NCI-H1417 treated with DMSO at 0.1 percent for 48 hours (cell line): ENCODE measurements at regions not wholly inside any gene's neighbourhood (a gene's known extent, or its start where the extent isn't known, plus 50 kb on each side); places are given as distances from the start of the nearest gene placed in this dataset.

Experiments
- DNase-seq: peaks from one replicate; lab custom pipeline; 2025; lab: John Stamatoyannopoulos, UW

DNA sequence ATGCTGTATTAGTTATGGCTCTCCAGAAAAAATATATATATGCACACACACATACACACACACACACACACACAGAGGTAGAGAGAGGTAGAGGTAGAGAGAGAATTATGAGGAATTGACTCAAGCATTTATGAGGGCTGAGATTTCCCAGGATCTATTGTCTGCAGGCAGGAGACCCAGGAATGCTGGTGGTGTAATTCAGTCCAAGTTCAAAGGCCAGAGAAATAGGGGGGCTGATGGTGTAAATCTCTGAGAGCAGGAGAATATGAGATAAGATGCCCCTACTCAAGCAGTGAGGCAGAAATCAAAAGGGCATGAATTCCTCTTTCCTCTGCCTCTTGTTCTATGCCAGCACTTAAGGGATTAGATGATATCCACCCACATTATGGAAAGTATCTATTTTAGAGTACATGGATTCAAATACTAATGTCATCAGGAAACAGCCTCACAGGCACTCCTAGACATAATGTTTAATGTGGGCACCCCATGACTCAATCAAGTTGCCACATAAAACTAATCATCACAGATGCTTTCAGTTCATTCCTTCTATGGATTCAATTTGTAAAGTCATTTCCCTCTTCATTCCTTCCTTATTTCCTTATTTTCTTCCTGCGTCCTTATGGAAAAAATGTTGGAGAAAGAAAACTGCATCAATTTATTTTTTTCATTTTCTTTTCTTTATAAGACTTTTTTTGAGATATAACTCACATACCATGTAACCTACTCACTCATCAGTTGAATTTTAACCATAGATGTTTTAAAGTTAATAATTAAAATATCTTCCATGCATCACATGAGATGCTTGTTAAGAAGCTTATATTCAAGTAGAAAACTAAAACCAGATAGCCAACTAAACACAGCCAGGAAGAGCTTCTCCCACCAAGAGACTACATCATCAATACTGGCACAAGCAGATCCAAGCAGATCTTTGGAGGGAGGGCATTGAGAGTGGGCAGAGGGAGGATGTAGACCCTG lies 406.2 kb downstream of the MBD2 start:
- DNase-seq: no peak

DNA sequence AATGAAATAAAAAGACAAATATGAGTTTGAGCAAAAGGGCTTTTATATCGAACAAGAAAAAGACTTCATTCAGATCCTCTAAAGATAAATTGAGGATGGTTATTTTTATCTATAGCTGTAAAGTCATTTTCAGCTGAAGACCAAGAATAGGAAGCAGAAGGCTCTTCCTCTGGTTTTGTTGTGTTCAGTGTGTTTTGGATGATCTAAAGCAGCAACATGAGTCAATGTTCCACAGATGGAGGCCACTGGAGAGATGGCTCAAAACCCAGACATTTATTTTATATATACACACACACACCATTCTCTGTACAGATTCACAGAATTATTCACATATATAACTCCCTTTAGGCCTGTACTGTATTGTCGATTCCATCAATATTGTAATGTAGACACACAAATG lies 424.3 kb downstream of the MBD2 start:
- DNase-seq: no peak

GRCh38 chr18:53799134-53799533 lies 425.3 kb downstream of the MBD2 start:
- DNase-seq: no peak

GRCh38 chr18:53798516-53798915 lies 426.0 kb downstream of the MBD2 start:
- DNase-seq: no peak

DNA sequence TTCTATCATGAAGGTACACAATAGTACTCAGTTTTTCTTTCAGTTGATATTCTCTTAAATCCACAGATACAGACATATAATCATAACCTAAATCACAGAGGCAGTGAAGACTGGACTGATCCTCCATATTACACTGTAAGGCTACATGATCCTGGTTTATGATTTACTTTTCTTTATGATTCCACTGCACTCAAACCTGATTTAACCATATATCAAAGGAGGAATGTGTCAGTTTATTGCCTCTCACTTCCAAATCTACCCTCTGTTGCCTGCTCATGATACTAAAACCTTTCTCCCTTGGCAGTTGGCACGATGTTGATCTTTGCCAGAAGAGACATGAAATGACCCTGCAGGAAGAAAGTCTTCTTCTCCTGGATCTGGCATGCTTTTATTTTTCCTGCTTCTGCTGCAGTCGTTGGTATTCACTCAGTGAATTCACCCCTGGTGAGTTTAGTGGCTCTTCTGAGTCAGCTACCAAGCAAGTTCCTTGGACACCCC lies 426.4 kb downstream of the MBD2 start:
- DNase-seq: no peak

DNA sequence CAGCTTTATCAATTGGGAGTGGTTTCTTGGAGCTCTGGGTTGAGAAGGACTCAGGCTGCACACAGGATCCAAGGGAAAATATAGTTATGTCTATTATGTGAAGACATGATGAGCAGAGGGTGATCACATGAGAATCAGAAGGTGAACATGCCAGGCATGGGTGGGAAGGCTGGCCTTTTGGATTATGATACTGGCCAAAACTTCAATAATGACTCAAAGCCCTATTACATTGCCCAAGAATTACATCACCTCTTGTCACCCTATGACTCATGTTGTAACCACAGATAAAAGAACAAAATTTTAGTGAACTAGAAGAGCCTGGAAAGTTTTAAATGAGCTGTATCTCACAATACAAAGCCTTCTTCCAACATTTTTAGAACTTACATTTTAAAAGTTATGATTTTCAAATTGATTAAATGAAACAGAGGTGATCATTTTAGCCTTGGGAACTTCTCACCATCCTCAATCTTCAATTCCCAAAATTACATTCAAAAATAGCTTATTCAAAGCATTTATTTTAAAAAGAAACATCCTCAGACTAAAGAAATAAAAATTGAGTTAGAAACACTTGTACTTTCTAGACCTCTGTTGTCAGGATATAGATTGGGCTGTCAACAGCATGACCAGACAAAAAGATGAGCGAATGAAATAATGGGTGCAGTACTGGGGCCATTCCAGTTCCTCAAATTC lies 428.3 kb downstream of the MBD2 start:
- DNase-seq: no peak

DNA sequence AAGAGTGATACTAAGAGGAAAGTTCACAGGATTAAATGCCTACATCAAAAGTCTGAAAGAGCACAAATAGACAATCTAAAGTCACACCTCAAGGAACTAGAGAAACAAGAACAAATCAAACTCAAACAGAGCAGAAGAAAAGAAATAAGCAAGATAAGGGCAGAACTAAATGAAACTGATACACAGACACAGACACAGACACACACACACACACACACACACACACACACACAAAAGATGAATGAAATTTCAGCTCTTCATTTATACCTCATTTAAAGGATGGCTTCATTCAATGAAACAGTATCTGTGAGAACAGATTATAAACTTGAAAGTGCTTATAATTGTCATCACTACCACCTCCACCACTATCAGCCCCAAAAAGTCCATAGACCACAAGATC lies 428.9 kb downstream of the MBD2 start:
- no peak for DNase-seq

GRCh38 chr18:53795061-53795460 lies 429.4 kb downstream of the MBD2 start:
- DNase-seq: no peak

DNA sequence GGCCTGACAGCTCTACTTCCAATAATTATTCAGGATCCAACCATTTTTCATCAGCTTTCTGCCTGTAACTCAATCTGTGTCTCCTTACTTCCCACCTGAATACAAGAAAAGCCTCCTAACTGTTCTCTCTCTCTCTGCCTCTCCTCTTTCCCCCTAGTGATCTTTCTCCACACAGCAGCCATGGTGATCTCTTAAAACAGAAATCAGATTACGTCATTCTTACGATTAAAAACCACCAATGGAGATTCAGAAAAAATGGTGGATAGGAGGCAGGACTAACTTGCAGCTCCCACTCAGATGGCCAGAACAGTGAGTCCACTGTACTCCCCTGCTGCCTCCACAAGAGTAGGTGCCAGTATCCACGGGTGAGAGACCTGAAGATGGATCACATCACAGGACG lies 431.7 kb downstream of the MBD2 start:
- DNase-seq: no peak

- DNase-seq: no peak
Measured at GRCh38 chr18:53790786-53791185, 433.7 kb downstream of the MBD2 start.

DNA sequence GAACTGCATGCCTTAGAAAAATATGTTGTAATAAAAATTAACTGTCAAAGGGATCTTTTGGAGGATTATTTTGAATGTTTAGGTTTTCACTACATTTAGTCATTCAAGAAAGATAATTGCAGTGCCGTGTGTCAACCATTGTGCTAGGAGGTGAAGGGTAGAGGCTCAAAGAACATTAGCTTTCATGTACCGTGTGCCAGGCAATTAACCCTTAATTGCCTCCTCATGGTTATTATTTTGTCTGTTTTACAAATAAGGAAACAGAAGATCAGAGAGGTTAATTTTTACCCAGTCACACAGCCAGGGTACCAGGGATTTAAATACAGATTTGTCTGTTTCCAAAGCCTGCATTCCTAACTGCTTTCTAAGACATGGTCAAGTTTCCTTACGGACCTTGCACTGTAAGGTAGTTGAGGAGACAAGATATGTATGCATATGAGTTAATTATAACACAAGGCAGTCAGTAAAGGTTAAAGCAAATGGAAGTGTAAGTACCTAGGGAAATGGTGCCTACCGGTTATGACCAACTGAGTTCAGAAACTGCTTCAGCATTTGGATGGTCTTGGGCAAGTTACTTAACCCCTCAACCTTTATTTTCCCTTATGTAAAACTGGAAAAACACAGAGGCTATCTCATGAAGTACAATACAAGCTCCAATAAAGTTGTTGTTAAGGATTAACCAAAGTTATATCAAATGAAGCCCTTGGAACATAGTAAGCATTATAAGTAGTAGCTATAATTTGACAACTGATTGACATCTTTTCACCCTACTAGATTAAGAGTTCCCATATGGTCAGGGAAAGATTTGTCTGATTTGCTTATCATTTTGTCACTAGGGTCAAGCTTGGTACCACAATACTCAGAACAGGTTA lies 434.9 kb downstream of the MBD2 start:
- peak; percentile 45 for DNase-seq

DNA sequence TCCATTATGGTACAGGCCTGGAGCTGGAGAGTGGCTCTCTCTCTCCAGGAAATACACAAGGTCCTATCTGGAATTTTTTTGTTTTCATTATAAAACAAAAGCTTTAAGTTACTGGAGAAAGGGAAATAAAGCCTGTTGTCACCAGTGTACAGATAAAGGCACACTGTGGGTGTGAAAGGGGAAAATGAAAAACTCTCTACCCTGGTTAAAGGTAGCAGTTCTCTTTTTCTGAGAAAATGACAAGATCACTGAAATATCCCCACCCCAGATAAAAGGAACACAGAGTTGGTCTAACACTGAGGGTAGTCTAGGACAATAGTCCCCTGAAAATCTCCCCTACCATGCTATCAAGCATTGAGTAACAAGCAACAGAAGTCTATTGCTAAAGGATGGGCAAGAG lies 438.7 kb downstream of the MBD2 start:
- no peak for DNase-seq

DNA sequence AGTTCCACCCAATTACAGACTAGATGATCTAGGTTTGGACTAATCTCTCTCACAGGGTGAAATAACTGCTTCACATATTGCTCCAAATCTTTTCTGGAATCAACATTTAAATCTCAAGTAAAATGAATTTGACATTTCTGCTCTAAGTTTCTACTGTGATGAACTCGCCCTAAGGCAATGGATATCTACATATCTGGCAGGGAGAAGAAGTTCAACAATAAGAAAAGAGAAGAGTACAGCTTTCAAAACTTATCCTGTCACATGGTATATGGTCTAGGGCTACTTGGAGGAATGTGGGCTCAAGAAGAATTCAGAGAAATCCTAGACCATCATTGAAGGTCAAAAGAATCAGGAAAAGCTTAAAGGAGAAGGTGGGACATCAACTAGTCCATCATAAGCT lies 440.2 kb downstream of the MBD2 start:
- no peak for DNase-seq

DNA sequence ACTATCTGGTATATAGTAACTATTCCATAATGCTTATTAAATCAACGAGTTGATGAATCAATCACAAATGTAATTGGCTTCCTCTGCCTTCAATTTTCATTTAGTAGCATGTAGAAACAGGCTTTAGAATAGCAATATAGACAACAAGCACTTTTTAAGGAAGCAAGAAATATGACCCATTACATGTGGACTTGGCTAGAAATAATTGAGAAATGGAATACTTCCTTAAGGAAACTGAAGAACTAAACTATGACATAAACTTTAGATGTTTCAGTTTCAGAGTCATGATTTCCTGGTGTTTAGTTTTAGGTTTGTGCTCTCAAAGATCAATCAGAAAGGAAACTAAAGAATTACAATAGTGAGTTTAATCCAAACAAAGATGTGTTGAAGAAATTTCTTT lies 443.8 kb downstream of the MBD2 start:
- DNase-seq: no peak

DNA sequence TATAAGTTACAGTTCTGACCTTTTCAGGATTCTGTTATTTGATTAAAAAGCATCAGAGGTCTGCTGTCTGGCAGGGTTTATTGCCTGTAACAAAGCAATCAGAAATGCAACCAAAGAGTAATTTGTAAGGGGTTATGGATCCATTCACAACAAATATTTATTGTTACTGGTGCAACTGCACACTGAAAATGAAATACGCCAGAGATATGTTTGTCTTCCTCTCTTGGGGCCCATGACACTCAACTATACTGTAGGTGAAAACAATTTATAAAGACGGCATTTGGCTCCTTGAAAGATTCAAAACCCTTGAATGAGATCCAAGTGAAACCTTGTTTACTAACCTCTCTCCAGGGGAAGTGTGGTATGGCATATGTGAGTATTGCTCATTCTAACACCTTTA lies 452.2 kb downstream of the MBD2 start:
- DNase-seq: no peak

- peak; percentile 27 for DNase-seq
Measured at GRCh38 chr18:53771664-53772063, 452.8 kb downstream of the MBD2 start.

DNA sequence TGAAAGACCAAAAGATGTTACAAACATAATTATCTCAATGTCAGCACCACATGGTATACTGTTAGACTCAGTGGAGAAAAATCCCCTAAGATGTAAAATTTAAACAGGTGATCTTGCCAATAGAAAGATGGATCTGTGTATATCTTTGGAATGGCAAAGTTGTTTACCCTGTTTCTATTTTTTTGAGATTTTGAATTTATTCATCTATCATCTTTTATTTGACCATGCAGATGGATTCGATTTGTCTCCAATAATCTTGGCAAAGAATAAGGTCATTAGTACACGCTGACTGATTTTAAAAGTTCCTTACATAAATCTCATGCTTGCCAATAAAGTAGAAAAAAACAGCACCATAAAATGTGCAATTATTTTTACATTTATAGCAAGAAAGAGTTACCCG lies 459.3 kb downstream of the MBD2 start:
- DNase-seq: no peak

DNA sequence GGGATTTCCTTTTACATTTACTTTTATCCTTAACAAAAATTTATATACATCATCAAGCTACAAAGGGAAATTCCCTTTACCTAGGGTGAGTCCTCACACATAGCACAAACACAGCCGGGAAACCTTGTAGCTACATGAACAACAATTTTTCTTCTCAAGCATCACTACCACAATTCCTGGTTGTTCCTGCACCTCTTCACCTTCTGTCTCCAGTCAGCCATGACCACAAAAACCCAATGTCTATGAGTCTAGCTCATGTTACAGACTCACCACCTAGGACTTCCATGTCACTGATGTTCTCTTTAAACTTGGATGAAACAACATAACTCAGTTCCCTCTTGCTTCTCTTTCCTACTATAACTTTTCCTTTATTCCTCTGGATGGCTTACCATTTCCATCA lies 460.4 kb downstream of the MBD2 start:
- no peak for DNase-seq

DNA sequence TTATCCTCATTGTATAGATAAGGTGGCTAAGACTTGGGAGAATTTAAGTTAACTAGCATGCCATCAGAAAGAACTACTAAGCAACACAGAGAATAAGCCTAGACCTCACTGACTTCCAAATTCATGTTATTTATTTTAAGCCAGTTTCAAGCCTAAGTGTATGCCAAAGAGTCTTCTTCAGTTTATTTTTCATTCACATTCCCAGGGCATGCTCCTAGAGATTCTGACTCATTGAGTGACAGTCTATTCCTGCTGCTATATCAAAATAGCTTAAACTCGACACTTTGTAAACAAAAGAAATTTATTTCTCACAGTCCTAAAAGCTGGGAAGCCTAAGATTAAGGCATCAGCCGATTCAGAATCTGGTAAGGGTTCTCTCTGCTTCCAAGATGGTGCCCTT lies 467.1 kb downstream of the MBD2 start:
- DNase-seq: no peak

GRCh38 chr18:53756610-53756972 lies 467.9 kb downstream of the MBD2 start:
- no peak for DNase-seq

- DNase-seq: no peak
Measured at GRCh38 chr18:53755914-53756609, 468.4 kb downstream of the MBD2 start.

DNA sequence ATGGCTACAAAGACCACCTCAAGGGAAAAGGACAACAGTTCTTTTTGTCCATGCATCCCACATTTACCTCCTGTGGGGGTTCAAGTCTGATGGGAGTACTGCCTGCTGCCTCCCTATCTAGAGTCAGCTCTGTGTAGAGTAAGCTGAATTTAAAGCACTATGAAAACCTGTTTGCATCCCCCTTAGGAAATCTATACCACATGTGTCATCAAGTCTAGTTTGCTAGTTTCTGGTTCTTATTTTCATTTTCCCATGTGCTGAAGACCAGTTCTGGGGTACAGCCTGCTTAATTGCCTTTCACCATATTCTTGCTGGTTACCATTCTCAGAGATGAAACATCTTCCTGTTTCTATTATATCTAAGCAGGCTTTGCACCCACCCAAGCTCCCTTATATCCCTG lies 470.3 kb downstream of the MBD2 start:
- DNase-seq: no peak
